ENCODE measurements at regions not wholly inside any gene's neighbourhood (a gene's known extent, or its start where the extent isn't known, plus 50 kb on each side); places are given as distances from the start of the nearest gene placed in this dataset.

GRCh38 chr3:139235192-139235591 is 108.6 kb upstream of the MRPS22 start:
- Histone ChIP-seq H2BK15ac (ENCODE audit: low read depth, low read length) (no peak overlapping the region), H3K79me2 (ENCODE audit: insufficient read depth, low read length) (no peaks in the 10 kb centered on the region), H3K18ac (ENCODE audit: insufficient read length, low read depth, low read length) (no peak overlapping the region), H2BK5ac (ENCODE audit: insufficient read length, low read length) (no peak overlapping the region), H2AFZ (ENCODE audit: low read length) (no peak overlapping the region), H4K8ac (replicated peaks; ENCODE audit: insufficient read length, low read depth, low read length) (no peak overlapping the region), H3K27me3 (ENCODE audit: insufficient read depth, low read length) (no peaks in the 10 kb centered on the region), H3K4ac (ENCODE audit: low read depth, low read length) (no peak overlapping the region), H2AK5ac (ENCODE audit: insufficient read length, low read length) (no peak overlapping the region), H2BK120ac (ENCODE audit: low read depth, low read length, poor library complexity, severe bottlenecking) (no peak overlapping the region), H3K23ac (ENCODE audit: insufficient read length, low read depth, low read length) (no peak overlapping the region), H3T11ph (ENCODE audit: low read length) (no peak overlapping the region), H3K23me2 (ENCODE audit: insufficient read length, low read depth, low read length, poor library complexity, severe bottlenecking) (no peaks in the 10 kb centered on the region), H3K9ac (ENCODE audit: extremely low read depth, insufficient read length, low read length) (no peak overlapping the region), H3K27ac (ENCODE audit: insufficient read length, low read depth, low read length) (no peak overlapping the region), H3K9me3 (ENCODE audit: control insufficient read depth, low read depth, low read length) (no peaks in the 10 kb centered on the region), H4K5ac (ENCODE audit: insufficient read length, low read depth, low read length) (no peak overlapping the region), H2BK20ac (ENCODE audit: low read depth, low read length, poor library complexity, severe bottlenecking) (no peak overlapping the region), H3K4me2 (ENCODE audit: insufficient read depth, insufficient read length, low read length) (no peak overlapping the region), H3K79me1 (ENCODE audit: insufficient read depth, low read depth, low read length, poor library complexity, severe bottlenecking) (no peaks in the 10 kb centered on the region), H3K14ac (ENCODE audit: insufficient read depth, low read length) (no peak overlapping the region), H2BK12ac (ENCODE audit: insufficient read length, low read depth, low read length) (no peak overlapping the region), H3K56ac (ENCODE audit: insufficient read length, low read depth, low read length) (no peak overlapping the region), H4K20me1 (ENCODE audit: control insufficient read depth, insufficient read depth, insufficient read length) (no peaks in the 10 kb centered on the region), H3K4me1 (ENCODE audit: insufficient read depth, low read length) (0 out of 2 replicates have a peak, but pooled peaks cover 1% of the 10 kb centered on the region), H4K91ac (ENCODE audit: insufficient read length, low read depth, low read length) (no peak overlapping the region)
- Mint-ChIP-seq H3K9me3 (no peaks in the 10 kb centered on the region), H3K4me3 (no peak overlapping the region), H3K27ac (no peak overlapping the region), H3K4me1 (no peaks in the 10 kb centered on the region), H3K27me3 (ENCODE audit: low read depth) (peaks cover 54% of the 10 kb centered on the region), H3K36me3 (ENCODE audit: insufficient read depth in 1 of 3, low read depth in 3 of 3) (no peaks in the 10 kb centered on the region)
- no peak for TF ChIP-seq CTCF (conservative IDR thresholded peaks at IDR 0.05)
- no peak for DNase-seq
- no CpG with 5 or more reads among the region's 1 CpG for WGBS (ENCODE audit: extremely low coverage, insufficient read length, low lambda C conversion rate)
